Aorta (tissue), 5 donors: ENCODE measurements at regions not wholly inside any gene's neighbourhood (a gene's known extent, or its start where the extent isn't known, plus 50 kb on each side); places are given as distances from the start of the nearest gene placed in this dataset.

Source experiments
- ATAC-seq: fragments of 200-7000 bp; cut with Tn5 transposase; one replicate; pipeline ENCODE4 v1.9.1; 2022; ENCODE audit warnings: moderate library complexity; ENCODE audit not compliant: low FRiP score
- DNase-seq, 2 donors: peaks; one replicate each; pipeline ENCODE4 v3.0.0-alpha.2; 2020
- H3K27ac ChIP-seq, 2 donors: one replicate each; pipeline ENCODE4 v1.5.1; 2013; ENCODE audit warnings: low read length in 2 of 2, mild to moderate bottlenecking in 2 of 2, moderate library complexity in 2 of 2, control low read depth in 1 of 2, inconsistent platforms in 1 of 2, low read depth in 1 of 2
- H3K27me3 ChIP-seq, 2 donors: one replicate each; pipeline ENCODE4 v1.6.1; 2013; ENCODE audit warnings: control low read depth in 1 of 2, low read length in 1 of 2, mild to moderate bottlenecking in 1 of 2, moderate library complexity in 1 of 2; ENCODE audit not compliant: insufficient read depth in 2 of 2, control insufficient read depth in 1 of 2
- H3K36me3 ChIP-seq, 2 donors: one replicate each; pipeline ENCODE4 v1.6.1; 2013; ENCODE audit warnings: control low read depth in 1 of 2, low read length in 1 of 2, mild to moderate bottlenecking in 1 of 2; ENCODE audit not compliant: insufficient read depth in 2 of 2, control insufficient read depth in 1 of 2
- H3K4me1 ChIP-seq, 2 donors: one replicate each; pipeline ENCODE4 v1.6.1; 2013; ENCODE audit warnings: low read length in 2 of 2, control low read depth in 1 of 2, mild to moderate bottlenecking in 1 of 2, moderate library complexity in 1 of 2; ENCODE audit not compliant: insufficient read depth in 2 of 2, control insufficient read depth in 1 of 2
- H3K4me3 ChIP-seq, 2 donors: one replicate each; pipeline ENCODE4 v1.5.1; 2013; ENCODE audit warnings: low read length in 2 of 2, control low read depth in 1 of 2, mild to moderate bottlenecking in 1 of 2
- H3K9me3 ChIP-seq: one replicate; pipeline ENCODE4 v1.6.1; 2013; ENCODE audit warnings: mild to moderate bottlenecking, low read length; ENCODE audit not compliant: control insufficient read depth
- WGBS, 2 donors: extraction: QIAGEN DNeasy Blood & Tissue Kit; methylation state at CpG; one replicate each; pipeline ENCODE4 v1.1.7; 2013; 5-methylcytosine and 5-hydroxymethylcytosine counted together
- intact Hi-C, 2 donors: fragments of 100-400 bp; cut with DNase I; formaldehyde crosslinking; loops; one replicate each; pipeline versions ENCODE4 v1.14.2 to v1.15.0; 2022
- donor health status: healthy with polysubstance abuse.
- donor health status: Bipolar disorder and iron deficiency.
- donor health status: DM: no; HTN: no; CAD: no.
- donor health status: DM: no; HTN: no; CAD: no.
- donor health status: DM: yes; HTN: yes; CAD: no.

- H3K27ac ChIP-seq = no peak overlapping the region
- no peak for DNase-seq
- no peaks in the 10 kb centered on the region for H3K27me3 ChIP-seq
- no peak overlapping the region for H3K4me3 ChIP-seq
- no peaks in the 10 kb centered on the region for H3K9me3 ChIP-seq
- no peaks in the 10 kb centered on the region for H3K4me1 ChIP-seq
- no peak for ATAC-seq
- intact Hi-C loops = no loop called here
- 14 to 18% methylated on average over 2 of the region's 2 CpGs for WGBS, 2 donors
- no peaks in the 10 kb centered on the region for H3K36me3 ChIP-seq
These were observed 79.1 kb downstream of the TRIB2 start for GRCh38 chr2:12795851-12796250.

GRCh38 chr2:12796657-12797056, 79.9 kb downstream of the TRIB2 start:
- H3K27ac ChIP-seq = no peak overlapping the region
- no peak for ATAC-seq
- H3K4me3 ChIP-seq = no peak overlapping the region
- no peaks in the 10 kb centered on the region for H3K36me3 ChIP-seq
- H3K27me3 ChIP-seq = no peaks in the 10 kb centered on the region
- WGBS, 2 donors = 94% methylated on average over 4 of the region's 4 CpGs
- H3K4me1 ChIP-seq = no peaks in the 10 kb centered on the region
- DNase-seq = peak in 1 of 2 donors; percentile 52
- intact Hi-C loops = no loop called here
- no peaks in the 10 kb centered on the region for H3K9me3 ChIP-seq

GRCh38 chr2:12797815-12798214, 81.1 kb downstream of the TRIB2 start:
- Histone ChIP-seq H3K4me1 (no peaks in the 10 kb centered on the region), H3K27me3 (no peaks in the 10 kb centered on the region), H3K27ac (no peak overlapping the region), H3K9me3 (peaks cover 3% of the 10 kb centered on the region), H3K4me3 (no peak overlapping the region), H3K36me3 (no peaks in the 10 kb centered on the region)
- DNase-seq (no peak), ATAC-seq (peak; percentile 11)
- 36 to 41% methylated on average over 3 of the region's 3 CpGs for WGBS, 2 donors
- intact Hi-C loops = no loop called here

- H3K4me1 ChIP-seq = no peaks in the 10 kb centered on the region
- no peaks in the 10 kb centered on the region for H3K36me3 ChIP-seq
- peaks cover 3% of the 10 kb centered on the region for H3K9me3 ChIP-seq
- H3K4me3 ChIP-seq = no peak overlapping the region
- intact Hi-C loops = no loop called here
- DNase-seq (no peak), ATAC-seq (no peak)
- H3K27ac ChIP-seq = no peak overlapping the region
- H3K27me3 ChIP-seq = no peaks in the 10 kb centered on the region
These were observed 86.9 kb downstream of the TRIB2 start for GRCh38 chr2:12803607-12804006.

GRCh38 chr2:12804091-12804856, 87.5 kb downstream of the TRIB2 start:
- WGBS, 2 donors = 33 to 35% methylated on average over 2 of the region's 2 CpGs

GRCh38 chr2:12805033-12805432, 88.3 kb downstream of the TRIB2 start:
- no peaks in the 10 kb centered on the region for H3K27me3 ChIP-seq
- H3K36me3 ChIP-seq = no peaks in the 10 kb centered on the region
- no peak overlapping the region for H3K27ac ChIP-seq
- ATAC-seq (no peak), DNase-seq (no peak)
- H3K4me3 ChIP-seq = no peak overlapping the region
- intact Hi-C loops = no loop called here
- H3K9me3 ChIP-seq = peaks cover 3% of the 10 kb centered on the region
- H3K4me1 ChIP-seq = no peaks in the 10 kb centered on the region

More at GRCh38 chr2:12804091-12804856, 87.5 kb downstream of the TRIB2 start:
- peaks cover 3% of the 10 kb centered on the region for H3K9me3 ChIP-seq
- H3K36me3 ChIP-seq = no peaks in the 10 kb centered on the region
- H3K4me3 ChIP-seq = no peak overlapping the region
- H3K27ac ChIP-seq = no peak overlapping the region
- ATAC-seq (no peak), DNase-seq (no peak)
- intact Hi-C loops = no loop called here
- no peaks in the 10 kb centered on the region for H3K4me1 ChIP-seq
- H3K27me3 ChIP-seq = no peaks in the 10 kb centered on the region

GRCh38 chr2:12806549-12807242, 90.0 kb downstream of the TRIB2 start:
- DNase-seq (no peak), ATAC-seq (no peak)
- Histone ChIP-seq H3K9me3 (peaks cover 3% of the 10 kb centered on the region), H3K4me3 (no peak overlapping the region), H3K36me3 (no peaks in the 10 kb centered on the region), H3K27ac (no peak overlapping the region), H3K4me1 (no peaks in the 10 kb centered on the region), H3K27me3 (no peaks in the 10 kb centered on the region)
- 68 to 75% methylated on average over 5 of the region's 5 CpGs for WGBS, 2 donors
- intact Hi-C loops = no loop called here

GRCh38 chr2:12807907-12808810, 91.4 kb downstream of the TRIB2 start:
- intact Hi-C loops = no loop called here
- no peak for ATAC-seq
- WGBS, 2 donors = 71 to 72% methylated on average over 6 of the region's 6 CpGs

More at GRCh38 chr2:12807907-12808810, 91.4 kb downstream of the TRIB2 start:
- no peak for DNase-seq
- Histone ChIP-seq H3K4me1 (no peaks in the 10 kb centered on the region), H3K27me3 (no peaks in the 10 kb centered on the region), H3K36me3 (no peaks in the 10 kb centered on the region), H3K27ac (no peak overlapping the region), H3K4me3 (no peak overlapping the region), H3K9me3 (no peaks in the 10 kb centered on the region)
